ENCODE measurements at regions not wholly inside any gene's neighbourhood (a gene's known extent, or its start where the extent isn't known, plus 50 kb on each side); places are given as distances from the start of the nearest gene placed in this dataset.

GRCh38 chr1:185515696-185516095 is 198.7 kb upstream of the IVNS1ABP start:
- Histone ChIP-seq H2AFZ (replicated peaks; ENCODE audit: low read length, poor library complexity) (no peak overlapping the region), H3K23ac (ENCODE audit: low read depth, low read length) (no peak overlapping the region), H3K9me3 (ENCODE audit: control insufficient read depth, insufficient read depth, low read length) (peaks cover 2% of the 10 kb centered on the region; the same call in 1 of the 2 replicates), H3K79me1 (ENCODE audit: low read depth in 1 of 2, low read length in 2 of 2) (no peaks in the 10 kb centered on the region), H3K36me3 (ENCODE audit: control insufficient read depth, insufficient read depth, low read length) (no peaks in the 10 kb centered on the region), H3K4me3 (ENCODE audit: insufficient read depth, low read depth, low read length) (no peak overlapping the region), H3K27me3 (ENCODE audit: control insufficient read depth, insufficient read depth, low read length) (no peaks in the 10 kb centered on the region), H4K8ac (ENCODE audit: low read depth in 2 of 2, low read length in 2 of 2) (no peak overlapping the region), H3K4me2 (ENCODE audit: low read depth, low read length) (no peak overlapping the region), H2AK5ac (ENCODE audit: low read depth, low read length) (no peak overlapping the region), H3K4ac (ENCODE audit: low read depth, low read length) (no peak overlapping the region), H2BK15ac (ENCODE audit: low read depth, low read length) (no peak overlapping the region), H2AK9ac (replicated peaks; ENCODE audit: low read depth, low read length, poor library complexity) (no peak overlapping the region), H2BK120ac (ENCODE audit: low read depth, low read length) (no peak overlapping the region), H3K9me1 (ENCODE audit: insufficient read depth, low read length) (no peaks in the 10 kb centered on the region), H2BK5ac (ENCODE audit: low read depth, low read length, poor library complexity, severe bottlenecking) (no peak overlapping the region), H3K14ac (replicated peaks; ENCODE audit: low read depth, low read length) (no peak overlapping the region), H4K91ac (ENCODE audit: insufficient read depth, low read depth, low read length) (no peak overlapping the region), H3K18ac (ENCODE audit: low read depth, low read length) (no peak overlapping the region), H4K5ac (ENCODE audit: low read depth, low read length) (no peak overlapping the region), H3K27ac (ENCODE audit: insufficient read depth, low read length) (no peak overlapping the region), H3K4me1 (ENCODE audit: control insufficient read depth, insufficient read depth, low read length) (no peaks in the 10 kb centered on the region), H4K20me1 (ENCODE audit: insufficient read depth, low read length) (no peaks in the 10 kb centered on the region), H3K9ac (ENCODE audit: low read depth, low read length) (no peak overlapping the region), H3K56ac (ENCODE audit: extremely low read depth, insufficient read depth, low read length) (no peak overlapping the region), H2BK20ac (ENCODE audit: low read depth, low read length) (no peak overlapping the region)
- DNase-seq (no peak), ATAC-seq (ENCODE audit: low read depth) (no peak)
- ChIA-PET POLR2A (ENCODE audit: unreplicated experiment) (no interaction called here), CTCF (no interaction called here)
- no TSS peak for BruUV-seq (replicated peaks)
- 20% methylated on average over 1 of the region's 2 CpGs; no CpG with 5 or more reads in 1 of the 2 experiments for WGBS, 2 experiments (ENCODE audit: extremely low coverage in 2 of 2, insufficient read length in 1 of 2)
- intact Hi-C loops (cut with micrococcal nuclease) (no loop called here), in situ Hi-C loops (cut with MboI; ENCODE audit: low sequenced_read_pairs) (no loop called here), dilution Hi-C loops (cut with HindIII; ENCODE audit: low sequenced_read_pairs, unreplicated experiment) (no loop called here)
- TF ChIP-seq CTCF (conservative IDR thresholded peaks at IDR 0.05; ENCODE audit: low read depth, low read length) (no peak), RCOR1 (IDR thresholded peaks at IDR 0.05; ENCODE audit: insufficient replicate concordance, low read length) (no peak), MAZ (IDR thresholded peaks at IDR 0.05; ENCODE audit: borderline replicate concordance, low read depth, low read length) (no peak), RFX5 (IDR thresholded peaks at IDR 0.05; ENCODE audit: low read depth, low read length) (no peak), USF2 (IDR thresholded peaks at IDR 0.05; ENCODE audit: low read depth, low read length) (no peak), SMC3 (IDR thresholded peaks at IDR 0.05; ENCODE audit: low read depth, low read length) (no peak), RAD21 (IDR thresholded peaks at IDR 0.05; ENCODE audit: low read length) (no peak), POLR2A (IDR thresholded peaks at IDR 0.05; ENCODE audit: low read depth, low read length) (no peak), CHD1 (IDR thresholded peaks at IDR 0.05; ENCODE audit: low read depth, low read length) (no peak), MXI1 (IDR thresholded peaks at IDR 0.05; ENCODE audit: borderline replicate concordance, low read depth, low read length) (no peak), BHLHE40 (IDR thresholded peaks at IDR 0.05; ENCODE audit: low read depth, low read length) (no peak)

All from IMR-90 (cell line).